ENCODE measurements at regions not wholly inside any gene's neighbourhood (a gene's known extent, or its start where the extent isn't known, plus 50 kb on each side); places are given as distances from the start of the nearest gene placed in this dataset.

DNA sequence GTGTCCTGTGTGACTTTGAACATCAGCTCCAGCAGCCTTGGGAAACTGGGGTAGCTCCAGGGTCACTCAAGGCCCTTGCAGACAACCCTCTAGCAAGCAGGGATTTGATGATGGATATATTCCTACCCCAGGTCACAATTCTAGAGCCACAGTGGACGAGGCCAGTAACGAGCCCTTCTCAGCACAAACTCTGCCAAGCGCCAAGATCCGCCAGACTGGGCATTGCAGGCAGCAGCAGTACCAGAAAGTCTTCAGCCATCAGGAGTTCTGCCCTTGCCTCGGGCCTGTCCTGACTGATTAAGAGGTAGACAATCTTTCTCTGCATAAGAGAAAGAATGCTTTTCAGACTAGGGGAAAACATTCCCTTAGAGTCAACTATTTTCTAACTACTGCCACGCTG, 259.1 kb downstream of the FBXO15 start:
- H4K91ac ChIP-seq (ENCODE audit: insufficient read length, low read depth, low read length), result no peak overlapping the region
- no peaks in the 10 kb centered on the region for H3K79me2 ChIP-seq (ENCODE audit: insufficient read depth, low read length)
- no peak overlapping the region for H2AK5ac ChIP-seq (ENCODE audit: insufficient read length, low read length)
- WGBS (ENCODE audit: extremely low coverage, insufficient read length, low lambda C conversion rate), result no CpG with 5 or more reads among the region's 6 CpGs
- peaks cover 7% of the 10 kb centered on the region; the same call in 1 of the 2 replicates for H3K4me1 ChIP-seq (ENCODE audit: insufficient read depth, low read length)
- no peak overlapping the region for H3K4me2 ChIP-seq (ENCODE audit: insufficient read depth, insufficient read length, low read length)
- H3K27me3 Mint-ChIP-seq (ENCODE audit: low read depth), result peaks cover 10% of the 10 kb centered on the region
- no peak overlapping the region for H3K4ac ChIP-seq (ENCODE audit: low read depth, low read length)
- H2AFZ ChIP-seq (ENCODE audit: low read length), result no peak overlapping the region
- TF ChIP-seq, protein P1, sequence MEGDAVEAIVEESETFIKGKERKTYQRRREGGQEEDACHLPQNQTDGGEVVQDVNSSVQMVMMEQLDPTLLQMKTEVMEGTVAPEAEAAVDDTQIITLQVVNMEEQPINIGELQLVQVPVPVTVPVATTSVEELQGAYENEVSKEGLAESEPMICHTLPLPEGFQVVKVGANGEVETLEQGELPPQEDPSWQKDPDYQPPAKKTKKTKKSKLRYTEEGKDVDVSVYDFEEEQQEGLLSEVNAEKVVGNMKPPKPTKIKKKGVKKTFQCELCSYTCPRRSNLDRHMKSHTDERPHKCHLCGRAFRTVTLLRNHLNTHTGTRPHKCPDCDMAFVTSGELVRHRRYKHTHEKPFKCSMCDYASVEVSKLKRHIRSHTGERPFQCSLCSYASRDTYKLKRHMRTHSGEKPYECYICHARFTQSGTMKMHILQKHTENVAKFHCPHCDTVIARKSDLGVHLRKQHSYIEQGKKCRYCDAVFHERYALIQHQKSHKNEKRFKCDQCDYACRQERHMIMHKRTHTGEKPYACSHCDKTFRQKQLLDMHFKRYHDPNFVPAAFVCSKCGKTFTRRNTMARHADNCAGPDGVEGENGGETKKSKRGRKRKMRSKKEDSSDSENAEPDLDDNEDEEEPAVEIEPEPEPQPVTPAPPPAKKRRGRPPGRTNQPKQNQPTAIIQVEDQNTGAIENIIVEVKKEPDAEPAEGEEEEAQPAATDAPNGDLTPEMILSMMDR (conservative IDR thresholded peaks at IDR 0.05), result no peak
- H3K4me1 Mint-ChIP-seq, result peaks cover 27 to 31% of the 10 kb centered on the region in 2 experiments
- H2BK120ac ChIP-seq (ENCODE audit: low read depth, low read length, poor library complexity, severe bottlenecking), result no peak overlapping the region
- H3K27ac Mint-ChIP-seq, result no peak overlapping the region
- no peaks in the 10 kb centered on the region for H3K23me2 ChIP-seq (ENCODE audit: insufficient read length, low read depth, low read length, poor library complexity, severe bottlenecking)
- H2BK20ac ChIP-seq (ENCODE audit: low read depth, low read length, poor library complexity, severe bottlenecking), result no peak overlapping the region
- H2BK5ac ChIP-seq (ENCODE audit: insufficient read length, low read length), result no peak overlapping the region
- no peak overlapping the region for H4K5ac ChIP-seq (ENCODE audit: insufficient read length, low read depth, low read length)
- H3K4me3 Mint-ChIP-seq, result no peak overlapping the region
- no peak overlapping the region for H3T11ph ChIP-seq (ENCODE audit: low read length)
- no peaks in the 10 kb centered on the region for H3K9me3 ChIP-seq (ENCODE audit: control insufficient read depth, low read depth, low read length)
- no peak overlapping the region for H2BK15ac ChIP-seq (ENCODE audit: low read depth, low read length)
- no peak overlapping the region; the same call in 1 of the 2 replicates for H3K14ac ChIP-seq (ENCODE audit: insufficient read depth, low read length)
- DNase-seq, result no peak
- H3K27me3 ChIP-seq (ENCODE audit: insufficient read depth, low read length), result no peaks in the 10 kb centered on the region; the same call in 1 of the 2 replicates
- H4K20me1 ChIP-seq (ENCODE audit: control insufficient read depth, insufficient read depth, insufficient read length), result no peaks in the 10 kb centered on the region
- no peaks in the 10 kb centered on the region; a peak in 1 of 5 replicates for H3K9me3 Mint-ChIP-seq
- H3K79me1 ChIP-seq (ENCODE audit: insufficient read depth, low read depth, low read length, poor library complexity, severe bottlenecking), result no peaks in the 10 kb centered on the region
- H3K18ac ChIP-seq (ENCODE audit: insufficient read length, low read depth, low read length), result no peak overlapping the region
- no peak overlapping the region for H3K56ac ChIP-seq (ENCODE audit: insufficient read length, low read depth, low read length)
- no peaks in the 10 kb centered on the region; a peak in 1 of 7 replicates for H3K36me3 Mint-ChIP-seq (ENCODE audit: insufficient read depth in 1 of 3, low read depth in 3 of 3)
- H3K27ac ChIP-seq (ENCODE audit: insufficient read length, low read depth, low read length), result no peak overlapping the region
- H3K23ac ChIP-seq (ENCODE audit: insufficient read length, low read depth, low read length), result no peak overlapping the region
- H3K9ac ChIP-seq (ENCODE audit: extremely low read depth, insufficient read length, low read length), result no peak overlapping the region
- no peak overlapping the region for H2BK12ac ChIP-seq (ENCODE audit: insufficient read length, low read depth, low read length)
- no peak overlapping the region for H4K8ac ChIP-seq (replicated peaks; ENCODE audit: insufficient read length, low read depth, low read length)

All from H9 (cell line).